ENCODE measurements at regions not wholly inside any gene's neighbourhood (a gene's known extent, or its start where the extent isn't known, plus 50 kb on each side); places are given as distances from the start of the nearest gene placed in this dataset.

- Histone ChIP-seq H4K5ac (ENCODE audit: insufficient read length, low read depth, low read length) (no peak overlapping the region), H2AFZ (ENCODE audit: low read length) (no peak overlapping the region), H3K9me3 (ENCODE audit: control insufficient read depth, low read depth, low read length) (no peaks in the 10 kb centered on the region), H2BK15ac (ENCODE audit: low read depth, low read length) (no peak overlapping the region), H2BK12ac (ENCODE audit: insufficient read length, low read depth, low read length) (no peak overlapping the region), H4K8ac (replicated peaks; ENCODE audit: insufficient read length, low read depth, low read length) (no peak overlapping the region), H3K27ac (ENCODE audit: insufficient read length, low read depth, low read length) (no peak overlapping the region), H3T11ph (ENCODE audit: low read length) (no peak overlapping the region), H4K20me1 (ENCODE audit: control insufficient read depth, insufficient read depth, insufficient read length) (no peaks in the 10 kb centered on the region), H3K79me2 (ENCODE audit: insufficient read depth, low read length) (no peaks in the 10 kb centered on the region), H2AK5ac (ENCODE audit: insufficient read length, low read length) (no peak overlapping the region), H3K79me1 (ENCODE audit: insufficient read depth, low read depth, low read length, poor library complexity, severe bottlenecking) (no peaks in the 10 kb centered on the region), H3K4me1 (ENCODE audit: insufficient read depth, low read length) (no peaks in the 10 kb centered on the region), H2BK5ac (ENCODE audit: insufficient read length, low read length) (no peak overlapping the region), H3K18ac (ENCODE audit: insufficient read length, low read depth, low read length) (no peak overlapping the region), H3K4me2 (ENCODE audit: insufficient read depth, insufficient read length, low read length) (no peak overlapping the region), H3K27me3 (ENCODE audit: insufficient read depth, low read length) (no peaks in the 10 kb centered on the region), H2BK20ac (ENCODE audit: low read depth, low read length, poor library complexity, severe bottlenecking) (no peak overlapping the region), H3K4ac (ENCODE audit: low read depth, low read length) (no peak overlapping the region), H3K9ac (ENCODE audit: extremely low read depth, insufficient read length, low read length) (no peak overlapping the region), H3K56ac (ENCODE audit: insufficient read length, low read depth, low read length) (no peak overlapping the region), H4K91ac (ENCODE audit: insufficient read length, low read depth, low read length) (no peak overlapping the region), H2BK120ac (ENCODE audit: low read depth, low read length, poor library complexity, severe bottlenecking) (no peak overlapping the region), H3K23ac (ENCODE audit: insufficient read length, low read depth, low read length) (no peak overlapping the region), H3K23me2 (ENCODE audit: insufficient read length, low read depth, low read length, poor library complexity, severe bottlenecking) (no peaks in the 10 kb centered on the region), H3K14ac (ENCODE audit: insufficient read depth, low read length) (no peak overlapping the region)
- DNase-seq, result no peak
- Mint-ChIP-seq H3K4me1 (peaks cover 6 to 10% of the 10 kb centered on the region in 2 experiments; a peak in 3 of 4 replicates), H3K36me3 (ENCODE audit: insufficient read depth in 1 of 3, low read depth in 3 of 3) (peaks cover 4 to 7% (median 5%) of the 10 kb centered on the region in 3 experiments; a peak in 6 of 7 replicates), H3K4me3 (no peak overlapping the region), H3K27me3 (ENCODE audit: low read depth) (no peaks in the 10 kb centered on the region; the same call in 1 of the 2 replicates), H3K27ac (no peak overlapping the region), H3K9me3 (peaks cover 7 to 9% of the 10 kb centered on the region in 2 experiments)
- no CpG with 5 or more reads among the region's 3 CpGs for WGBS (ENCODE audit: extremely low coverage, insufficient read length, low lambda C conversion rate)
- no peak for TF ChIP-seq CTCF (conservative IDR thresholded peaks at IDR 0.05)
Observed at GRCh38 chr14:80445605-80446004, 234.3 kb upstream of the DIO2 start.

Data from H9 (cell line).